ENCODE measurements at regions not wholly inside any gene's neighbourhood (a gene's known extent, or its start where the extent isn't known, plus 50 kb on each side); places are given as distances from the start of the nearest gene placed in this dataset.
"Not testable (repeated sequence)": the region's sequence is repeated elsewhere in the genome, so short reads cannot be mapped to it uniquely, and the experiment has no call there.

- peak; percentile 3 for DNase-seq
Observed at GRCh38 chr2:41187376-41188122, 735.7 kb upstream of the SLC8A1 start.

DNA sequence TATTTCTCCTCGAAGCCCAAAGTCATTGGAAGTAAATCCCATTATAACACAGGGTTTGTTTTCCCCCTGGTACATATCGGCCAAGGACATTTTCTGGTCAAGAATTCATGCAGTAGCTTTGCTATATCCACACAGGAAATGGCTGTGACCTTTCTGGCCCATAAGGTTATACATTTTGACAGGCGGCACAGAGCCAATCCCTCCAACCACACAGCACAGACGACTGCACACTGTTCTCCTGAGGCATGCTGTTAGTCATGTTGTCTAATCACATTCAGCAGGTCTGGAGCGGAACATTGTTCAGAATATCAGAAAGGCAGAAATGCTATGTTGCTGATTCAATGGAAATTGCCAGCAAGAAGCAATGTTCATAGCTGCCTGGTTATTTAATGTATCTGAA lies 742.3 kb upstream of the SLC8A1 start:
- no peak for DNase-seq

GRCh38 chr2:41197781-41198180 lies 745.9 kb upstream of the SLC8A1 start:
- DNase-seq: no peak

- DNase-seq: peak; percentile 94
Observed at GRCh38 chr2:41199334-41199733, 747.4 kb upstream of the SLC8A1 start.

DNA sequence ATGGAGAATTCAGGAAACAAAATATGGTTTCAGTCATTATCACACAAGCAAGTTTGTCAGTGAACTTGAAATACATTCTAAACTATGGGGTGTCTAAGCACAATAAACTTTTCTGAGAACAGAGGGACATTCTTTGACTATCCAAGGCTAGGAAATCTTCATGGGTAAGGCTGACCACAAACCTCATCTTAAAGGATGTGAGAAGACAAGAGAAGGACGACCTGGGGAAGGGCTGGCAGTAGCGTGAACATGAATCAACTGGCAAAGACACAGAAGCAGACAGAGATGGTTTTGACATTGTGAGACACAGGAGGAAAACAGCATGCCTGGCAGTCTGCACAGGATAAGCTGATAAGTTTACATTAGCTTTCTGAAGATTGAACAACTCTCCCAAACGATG lies 752.4 kb upstream of the SLC8A1 start:
- DNase-seq: no peak

DNA sequence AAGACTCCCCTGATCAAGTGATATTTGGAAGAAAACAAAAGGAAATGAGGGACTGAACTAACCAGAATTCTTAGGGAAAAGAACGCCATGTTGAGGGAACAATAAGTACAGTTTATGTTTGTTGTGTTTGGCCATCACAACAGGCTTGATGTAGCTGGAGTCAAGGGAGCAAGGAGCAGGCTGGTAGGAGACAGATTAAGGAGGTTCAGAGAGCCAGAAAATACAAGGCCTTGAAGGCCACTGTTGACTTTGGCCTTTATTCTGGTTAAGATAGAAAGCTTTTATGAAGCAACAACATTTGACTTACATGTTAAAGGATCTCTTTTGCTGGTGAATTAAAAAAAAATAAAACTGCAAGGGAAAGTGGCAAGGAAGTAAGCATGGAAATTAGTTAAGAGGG lies 754.1 kb upstream of the SLC8A1 start:
- DNase-seq: no peak

DNA sequence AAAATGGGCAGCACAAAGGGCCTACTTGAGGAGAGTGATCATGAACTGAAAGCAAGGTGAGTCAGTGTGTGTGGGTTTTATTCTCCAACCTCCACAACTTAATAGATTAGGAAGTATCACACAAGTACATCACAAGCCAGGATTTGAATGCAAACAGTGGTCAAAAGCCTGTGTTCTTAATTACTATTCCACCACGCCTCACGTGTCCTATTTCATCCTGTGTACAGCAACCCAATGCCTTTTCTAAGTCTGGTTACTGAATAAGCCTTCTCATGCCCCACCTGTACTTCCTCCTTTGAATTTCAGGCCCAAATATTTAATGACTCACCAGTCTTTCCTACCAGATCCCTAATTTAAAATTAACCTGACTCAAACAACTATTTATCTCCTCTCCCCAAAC lies 755.7 kb upstream of the SLC8A1 start:
- DNase-seq: no peak

GRCh38 chr2:41210030-41210429 lies 758.1 kb upstream of the SLC8A1 start:
- not testable (repeated sequence) for DNase-seq

DNA sequence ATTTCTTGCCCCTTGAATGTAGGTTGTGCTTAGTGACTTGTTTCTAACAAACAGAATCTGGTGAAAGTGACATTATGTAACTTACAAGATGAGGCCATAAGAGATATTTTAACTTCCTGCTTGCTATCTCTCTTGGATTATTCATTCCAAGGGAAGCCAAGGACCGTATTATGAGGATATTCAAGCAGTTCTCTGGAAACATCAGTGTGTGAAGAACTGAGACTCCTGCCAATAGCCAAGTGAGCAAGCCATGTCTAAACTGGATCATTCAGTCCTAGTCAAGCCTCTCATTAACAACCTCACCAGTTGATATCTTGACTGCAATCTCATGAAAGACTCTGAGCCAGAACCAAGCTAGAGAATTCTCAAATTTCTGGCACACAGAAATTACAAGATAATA lies 765.1 kb upstream of the SLC8A1 start:
- DNase-seq: no peak

GRCh38 chr2:41222593-41222992 lies 770.7 kb upstream of the SLC8A1 start:
- DNase-seq: no peak

- DNase-seq: no peak
Observed at GRCh38 chr2:41234093-41234492, 782.2 kb upstream of the SLC8A1 start.

- DNase-seq: no peak
Observed at GRCh38 chr2:41241325-41242000, 789.6 kb upstream of the SLC8A1 start.

GRCh38 chr2:41242001-41242331 lies 790.1 kb upstream of the SLC8A1 start:
- no peak for DNase-seq

GRCh38 chr2:41267929-41268659 lies 779.7 kb upstream of the PKDCC start:
- DNase-seq: no peak

GRCh38 chr2:41283079-41283775 lies 764.6 kb upstream of the PKDCC start:
- peak; percentile 29 for DNase-seq

- DNase-seq: no peak
Observed at GRCh38 chr2:41293491-41293890, 754.3 kb upstream of the PKDCC start.

DNA sequence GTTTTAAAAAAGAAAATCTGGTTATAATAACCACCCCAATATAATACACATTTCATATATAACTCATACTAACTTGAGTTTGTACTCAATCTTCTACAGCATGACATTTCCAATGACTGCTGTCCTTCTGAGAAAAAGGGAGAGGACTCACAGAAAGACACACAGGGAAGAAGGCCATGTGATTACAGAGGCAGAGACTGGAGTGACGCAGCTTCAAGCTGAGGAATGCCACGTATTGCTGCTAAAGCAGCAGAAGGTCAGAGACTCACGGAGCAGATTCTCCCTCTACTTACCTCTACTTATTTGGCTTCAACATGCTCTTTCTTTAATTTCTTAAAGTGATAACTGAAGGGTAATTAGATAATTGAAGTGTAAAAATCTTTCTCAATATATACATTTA lies 753.5 kb upstream of the PKDCC start:
- DNase-seq: no peak

DNA sequence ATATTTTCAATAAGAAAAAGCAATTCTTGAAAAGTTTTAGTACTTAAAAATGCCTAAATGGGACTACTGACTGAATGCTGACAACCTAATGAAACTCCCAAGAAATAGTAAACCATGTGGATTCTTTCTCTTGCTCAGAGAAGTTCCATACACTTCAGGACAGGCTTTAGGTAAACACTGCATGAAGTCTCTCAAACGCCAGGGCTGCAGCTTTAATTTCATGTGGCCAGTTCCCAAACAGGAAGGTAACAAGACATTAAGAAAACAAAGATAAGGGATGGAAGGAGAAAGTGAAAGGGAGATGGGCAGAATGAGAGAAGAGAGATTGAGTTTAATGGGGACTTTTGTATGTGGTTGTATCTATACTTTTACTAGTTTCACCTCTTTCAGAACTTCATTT lies 734.7 kb upstream of the PKDCC start:
- no peak for DNase-seq

GRCh38 chr2:41314511-41315070 lies 733.2 kb upstream of the PKDCC start:
- DNase-seq: no peak

- no peak for DNase-seq
Observed at GRCh38 chr2:41319437-41319836, 728.4 kb upstream of the PKDCC start.

DNA sequence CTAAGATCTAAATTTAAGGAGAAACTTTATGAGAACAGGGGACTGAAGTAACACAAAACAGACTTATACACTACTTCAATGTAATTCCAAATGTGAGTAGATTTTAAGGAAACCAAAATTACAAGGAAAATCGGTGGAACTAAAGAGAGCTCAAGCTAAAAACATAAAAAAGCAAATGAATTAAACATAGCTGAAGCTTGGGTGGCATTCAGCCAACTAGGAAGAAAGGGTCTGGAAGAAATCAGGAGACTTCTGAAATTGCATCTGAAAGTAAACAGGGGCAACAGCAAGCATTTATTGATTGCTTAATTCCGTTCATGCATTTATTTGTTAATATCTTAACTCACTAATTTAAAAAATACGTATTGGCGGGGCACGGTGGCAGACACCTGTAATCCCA lies 727.3 kb upstream of the PKDCC start:
- no peak for DNase-seq

DNA sequence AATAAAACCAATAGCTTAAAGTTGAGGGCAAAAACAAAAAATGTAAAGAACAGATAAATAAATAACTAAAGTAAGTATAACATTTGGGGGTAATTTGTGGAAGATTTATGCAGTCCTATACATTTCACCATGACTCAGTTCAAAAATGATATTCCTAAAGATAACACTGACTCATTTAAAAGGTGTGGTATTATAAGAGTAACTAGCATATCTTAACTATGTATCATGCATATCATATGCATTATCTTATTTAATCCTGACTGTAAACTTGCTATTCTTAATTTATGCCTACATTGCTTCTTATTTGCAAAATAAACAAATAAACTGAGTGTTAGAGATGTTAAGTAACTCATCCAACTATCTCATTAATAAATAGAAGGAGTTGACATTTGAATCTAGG lies 726.5 kb upstream of the PKDCC start:
- DNase-seq: no peak

DNA sequence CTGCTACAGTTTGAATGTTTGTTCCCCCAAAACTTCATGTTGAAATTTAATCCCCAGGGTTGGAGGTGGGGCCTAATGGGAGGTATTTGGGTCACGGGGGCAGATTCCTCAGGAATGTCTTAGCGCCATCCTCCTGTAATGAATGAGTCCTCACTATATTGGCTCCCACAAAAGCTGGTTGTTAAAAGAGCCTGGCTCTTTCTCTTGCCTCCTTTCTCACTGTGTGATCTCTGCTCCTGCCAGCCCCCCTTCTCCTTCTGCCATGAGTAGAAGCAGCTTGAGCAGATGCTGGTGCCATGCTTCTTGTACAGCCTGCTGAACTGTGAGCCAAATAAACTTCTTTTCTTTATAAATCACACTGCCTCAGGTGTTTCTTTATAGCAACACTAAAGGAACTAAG lies 721.0 kb upstream of the PKDCC start:
- no peak for DNase-seq
